ENCODE measurements at regions not wholly inside any gene's neighbourhood (a gene's known extent, or its start where the extent isn't known, plus 50 kb on each side); places are given as distances from the start of the nearest gene placed in this dataset.

- TF ChIP-seq CTCF (IDR thresholded peaks at IDR 0.05 in 4 of 5, conservative IDR thresholded peaks at IDR 0.05 in 1 of 5): no peak
- no peak for TF ChIP-seq POLR2A (IDR thresholded peaks at IDR 0.05)
Observed at GRCh38 chr3:117520582-117520981, 811.0 kb downstream of the TUSC7 start.

Data from gastrocnemius medialis (tissue), 4 donors.